GM12891 (cell line): ENCODE measurements at regions not wholly inside any gene's neighbourhood (a gene's known extent, or its start where the extent isn't known, plus 50 kb on each side); places are given as distances from the start of the nearest gene placed in this dataset.

Experiments used
- PAX5 ChIP-seq: IDR thresholded peaks from 2 replicates; pipeline ENCODE4 v1.6.1; 2011; ENCODE audit warnings: low read length, moderate library complexity, mild to moderate bottlenecking; ENCODE audit not compliant: insufficient read depth, severe bottlenecking
- POLR2A ChIP-seq: IDR thresholded peaks from 2 replicates; pipeline ENCODE4 v1.6.1; 2011; ENCODE audit warnings: low read depth, low read length, control low read depth
- POLR2AphosphoS5 ChIP-seq: IDR thresholded peaks from 2 replicates; pipeline ENCODE4 v1.6.1; 2011; ENCODE audit warnings: low read depth, low read length, control low read depth
- POU2F2 ChIP-seq: IDR thresholded peaks from 2 replicates; pipeline ENCODE4 v1.6.1; 2011; ENCODE audit warnings: low read depth, mild to moderate bottlenecking, control low read depth, low read length, moderate library complexity
- SPI1 ChIP-seq: IDR thresholded peaks from 2 replicates; pipeline ENCODE4 v1.6.1; 2011; ENCODE audit warnings: low read depth, low read length, control low read depth
- TAF1 ChIP-seq: IDR thresholded peaks from 2 replicates; pipeline ENCODE4 v1.6.1; 2011; ENCODE audit warnings: low read depth, low read length, control low read depth

GRCh38 chr5:2158767-2159166 is 276.0 kb upstream of the IRX4 start:
- TF ChIP-seq POLR2AphosphoS5 (no peak), POLR2A (no peak), TAF1 (no peak), SPI1 (no peak), POU2F2 (no peak), PAX5 (no peak)
